HEK293 (cell line): ENCODE measurements at regions not wholly inside any gene's neighbourhood (a gene's known extent, or its start where the extent isn't known, plus 50 kb on each side); places are given as distances from the start of the nearest gene placed in this dataset.

Source experiments
- CTCF ChIA-PET: fragments of 350-600 bp; formaldehyde crosslinking; extraction: SDS; loops from one replicate; lab custom pipeline; 2021; ENCODE audit warnings: antibody characterized with exemption; lab: Yijun Ruan, JAX
- POLR2A ChIA-PET: fragments of 300-600 bp; formaldehyde crosslinking; extraction: SDS; loops from one replicate; lab custom pipeline; 2020; ENCODE audit warnings: antibody characterized with exemption, inconsistent platforms; lab: Yijun Ruan, JAX
- H3K27ac ChIP-seq: fragments of 200-500 bp; sonication (Bioruptor generic); 2 replicates; pipeline ENCODE4 v1.5.1; 2014; ENCODE audit warnings: low read depth, low read length, control low read depth, inconsistent platforms; ENCODE audit errors: extremely low read depth
- H3K36me3 ChIP-seq, 2 experiments: fragments of 200-500 bp in 1 of 2; sonication (Bioruptor generic) in 1 of 2; 1 replicate in 1 of 2; 2 replicates in 1 of 2; pipeline ENCODE4 v1.5.1; 2014 to 2017; ENCODE audit warnings: inconsistent platforms in 2 of 2, low read length in 2 of 2; ENCODE audit not compliant: control insufficient read depth in 2 of 2, insufficient read depth in 1 of 2
- H3K4me1 ChIP-seq: fragments of 200-500 bp; sonication (Bioruptor generic); 2 replicates; pipeline ENCODE4 v1.5.1; 2014; ENCODE audit warnings: mild to moderate bottlenecking, low read length, inconsistent platforms; ENCODE audit not compliant: control insufficient read depth, insufficient read depth
- H3K4me3 ChIP-seq: 2 replicates; pipeline ENCODE4 v1.5.1; 2011; ENCODE audit warnings: low read depth, mild to moderate bottlenecking, control low read depth, low read length, moderate library complexity
- H3K9me3 ChIP-seq: fragments of 200-500 bp; sonication (Bioruptor generic); 2 replicates; pipeline ENCODE4 v1.5.1; 2014; ENCODE audit warnings: low read depth, low read length, inconsistent platforms; ENCODE audit not compliant: control insufficient read depth, insufficient read depth
- KLF1 ChIP-seq: fragments of 450-650 bp; formaldehyde crosslinking; IDR thresholded peaks from 2 replicates; pipeline ENCODE4 v1.5.1; 2016; ENCODE audit warnings: missing biosample characterization, missing genetic modification characterization
- OSR2 ChIP-seq: fragments of 450-650 bp; formaldehyde crosslinking; IDR thresholded peaks from 2 replicates; pipeline ENCODE4 v1.5.1; 2016; ENCODE audit warnings: missing biosample characterization, missing genetic modification characterization
- PRDM6 ChIP-seq: fragments of 450-650 bp; formaldehyde crosslinking; IDR thresholded peaks from 2 replicates; pipeline ENCODE4 v1.5.1; 2017; ENCODE audit warnings: missing biosample characterization, missing genetic modification characterization
- REST ChIP-seq: fragments of 450-650 bp; formaldehyde crosslinking; IDR thresholded peaks from 2 replicates; pipeline ENCODE4 v1.5.1; 2016; ENCODE audit warnings: missing biosample characterization, missing genetic modification characterization
- SP2 ChIP-seq: fragments of 450-650 bp; formaldehyde crosslinking; IDR thresholded peaks from 2 replicates; pipeline ENCODE4 v1.5.1; 2016; ENCODE audit warnings: missing biosample characterization, missing genetic modification characterization
- ZBTB49 ChIP-seq: fragments of 450-650 bp; formaldehyde crosslinking; IDR thresholded peaks from 2 replicates; pipeline ENCODE4 v1.5.1; 2016; ENCODE audit warnings: missing biosample characterization, missing genetic modification characterization, low read depth
- ZBTB6 ChIP-seq: fragments of 450-650 bp; formaldehyde crosslinking; IDR thresholded peaks from 2 replicates; pipeline ENCODE4 v1.5.1; 2017; ENCODE audit warnings: missing biosample characterization, missing genetic modification characterization
- ZFHX2 ChIP-seq: fragments of 450-650 bp; formaldehyde crosslinking; conservative IDR thresholded peaks from 2 replicates; pipeline ENCODE4 v1.5.1; 2016; ENCODE audit warnings: missing biosample characterization, missing genetic modification characterization
- ZFP69B ChIP-seq: fragments of 450-650 bp; formaldehyde crosslinking; IDR thresholded peaks from 2 replicates; pipeline ENCODE4 v1.5.1; 2016; ENCODE audit warnings: missing biosample characterization, missing genetic modification characterization
- ZNF121 ChIP-seq: fragments of 450-650 bp; formaldehyde crosslinking; IDR thresholded peaks from 2 replicates; pipeline ENCODE4 v1.5.1; 2016; ENCODE audit warnings: missing biosample characterization, missing genetic modification characterization
- ZNF184 ChIP-seq: fragments of 450-650 bp; IDR thresholded peaks from 2 replicates; pipeline ENCODE4 v1.5.1; 2018; ENCODE audit warnings: missing biosample characterization, mild to moderate bottlenecking, missing genetic modification characterization
- ZNF2 ChIP-seq: fragments of 450-650 bp; formaldehyde crosslinking; IDR thresholded peaks from 2 replicates; pipeline ENCODE4 v1.5.1; 2016; ENCODE audit warnings: missing biosample characterization, missing genetic modification characterization
- ZNF24 ChIP-seq: fragments of 450-650 bp; formaldehyde crosslinking; IDR thresholded peaks from 2 replicates; pipeline ENCODE4 v1.5.1; 2016; ENCODE audit warnings: missing biosample characterization, missing genetic modification characterization
- ZNF292 ChIP-seq: fragments of 450-650 bp; formaldehyde crosslinking; IDR thresholded peaks from 2 replicates; pipeline ENCODE4 v1.5.1; 2016; ENCODE audit warnings: low read depth, missing biosample characterization, missing genetic modification characterization, borderline replicate concordance
- ZNF324 ChIP-seq: fragments of 450-650 bp; formaldehyde crosslinking; IDR thresholded peaks from 2 replicates; pipeline ENCODE4 v1.5.1; 2016; ENCODE audit warnings: missing biosample characterization, missing genetic modification characterization
- ZNF510 ChIP-seq: fragments of 450-650 bp; formaldehyde crosslinking; IDR thresholded peaks from 2 replicates; pipeline ENCODE4 v1.5.1; 2018; ENCODE audit warnings: mild to moderate bottlenecking, missing genetic modification characterization, missing biosample characterization; ENCODE audit not compliant: insufficient replicate concordance
- ZNF529 ChIP-seq: fragments of 450-650 bp; formaldehyde crosslinking; IDR thresholded peaks from 2 replicates; pipeline ENCODE4 v1.5.1; 2017; ENCODE audit warnings: missing genetic modification characterization, missing biosample characterization; ENCODE audit not compliant: insufficient replicate concordance
- ZNF677 ChIP-seq: fragments of 450-650 bp; IDR thresholded peaks from 2 replicates; pipeline ENCODE4 v1.5.0; 2018; ENCODE audit warnings: missing biosample characterization, mild to moderate bottlenecking, missing genetic modification characterization, moderate library complexity
- ZNF768 ChIP-seq: fragments of 450-650 bp; formaldehyde crosslinking; IDR thresholded peaks from 2 replicates; pipeline ENCODE4 v1.5.1; 2018; ENCODE audit warnings: missing biosample characterization, mild to moderate bottlenecking, missing genetic modification characterization
- ZSCAN16 ChIP-seq: fragments of 450-650 bp; formaldehyde crosslinking; IDR thresholded peaks from 2 replicates; pipeline ENCODE4 v1.5.1; 2016; ENCODE audit warnings: missing biosample characterization, missing genetic modification characterization
- ZSCAN18 ChIP-seq: fragments of 450-650 bp; formaldehyde crosslinking; IDR thresholded peaks from 2 replicates; pipeline ENCODE4 v1.5.1; 2016; ENCODE audit warnings: missing biosample characterization, missing genetic modification characterization

- no peak for TF ChIP-seq ZNF677 (tag by site-specific recombination)
Measured at GRCh38 chr4:31175242-31175910, 455.2 kb downstream of the PCDH7 start (continued).

- no peak overlapping the region for H3K4me3 ChIP-seq
- H3K27ac ChIP-seq = no peak overlapping the region
- POLR2A ChIA-PET = no interaction called here
- H3K4me1 ChIP-seq = no peaks in the 10 kb centered on the region
- CTCF ChIA-PET = interaction anchor here (0.6 kb wide), 1 partner anchor 1240 kb away, joined by 3 read pairs; no protein-coding TSS in a partner anchor
- H3K36me3 ChIP-seq = no peaks in the 10 kb centered on the region
- H3K9me3 ChIP-seq = no peaks in the 10 kb centered on the region
- TF ChIP-seq ZNF24 (no peak), KLF1 (tag by site-specific recombination) (no peak), ZSCAN18 (no peak), OSR2 (tag by site-specific recombination) (no peak)
Measured at GRCh38 chr4:31183256-31183655, 463.1 kb downstream of the PCDH7 start.

GRCh38 chr4:31185014-31185585 lies 464.9 kb downstream of the PCDH7 start:
- ChIA-PET CTCF (interaction anchor here (0.5 kb wide), 1 partner anchor 464 kb away, joined by 5 read pairs; no protein-coding TSS in a partner anchor), POLR2A (no interaction called here)
- Histone ChIP-seq H3K4me1 (no peaks in the 10 kb centered on the region), H3K36me3 (no peaks in the 10 kb centered on the region), H3K27ac (no peak overlapping the region), H3K4me3 (no peak overlapping the region), H3K9me3 (no peaks in the 10 kb centered on the region)
- TF ChIP-seq ZBTB49 (tag by site-specific recombination) (no peak), ZNF121 (no peak), ZNF677 (tag by site-specific recombination) (no peak), PRDM6 (tag by site-specific recombination) (no peak), ZBTB6 (no peak), ZNF768 (tag by site-specific recombination) (no peak), ZSCAN16 (tag by site-specific recombination) (no peak), ZNF2 (no peak), ZNF510 (tag by site-specific recombination) (no peak), ZFP69B (tag by site-specific recombination) (no peak), ZFHX2 (tag by site-specific recombination) (no peak), ZNF292 (tag by site-specific recombination) (no peak), ZNF324 (tag by site-specific recombination) (no peak), REST (no peak), ZNF184 (tag by site-specific recombination) (no peak), SP2 (tag by site-specific recombination) (no peak), ZNF529 (tag by site-specific recombination) (no peak)
